ENCODE measurements at regions not wholly inside any gene's neighbourhood (a gene's known extent, or its start where the extent isn't known, plus 50 kb on each side); places are given as distances from the start of the nearest gene placed in this dataset.
"Not testable (repeated sequence)": the region's sequence is repeated elsewhere in the genome, so short reads cannot be mapped to it uniquely, and the experiment has no call there.

- peaks cover 7% of the 10 kb centered on the region for H3K27me3 Mint-ChIP-seq
- ATAC-seq (no peak), DNase-seq (no peak)
- no peak overlapping the region for H3K27ac Mint-ChIP-seq
- no peaks in the 10 kb centered on the region for H3K4me1 Mint-ChIP-seq
- H3K9me3 Mint-ChIP-seq, result no peaks in the 10 kb centered on the region
- no peak overlapping the region for H3K4me3 Mint-ChIP-seq
- no peaks in the 10 kb centered on the region for H3K36me3 Mint-ChIP-seq (ENCODE audit: low read depth)
These were observed 159.1 kb downstream of the LNPK start for GRCh38 chr2:175842996-175843395.

- peaks cover 13% of the 10 kb centered on the region for H3K27me3 Mint-ChIP-seq
- ATAC-seq, H3K27ac Mint-ChIP-seq: not testable (repeated sequence)
These were observed 161.3 kb downstream of the LNPK start for GRCh38 chr2:175840765-175841164.

GRCh38 chr2:175840256-175840655, 161.8 kb downstream of the LNPK start:
- DNase-seq, result no peak

More at GRCh38 chr2:175840765-175841164, 161.3 kb downstream of the LNPK start:
- H3K4me3 Mint-ChIP-seq; DNase-seq; H3K36me3 Mint-ChIP-seq (ENCODE audit: low read depth); H3K9me3 Mint-ChIP-seq; H3K4me1 Mint-ChIP-seq: not testable (repeated sequence)

GRCh38 chr2:175838979-175839378, 163.1 kb downstream of the LNPK start:
- Mint-ChIP-seq H3K36me3 (ENCODE audit: low read depth) (no peaks in the 10 kb centered on the region), H3K27ac (no peak overlapping the region), H3K4me3 (no peak overlapping the region), H3K9me3 (no peaks in the 10 kb centered on the region), H3K4me1 (no peaks in the 10 kb centered on the region), H3K27me3 (peaks cover 11% of the 10 kb centered on the region)
- ATAC-seq (no peak), DNase-seq (no peak)

More at GRCh38 chr2:175840256-175840655, 161.8 kb downstream of the LNPK start:
- Mint-ChIP-seq H3K4me3 (no peak overlapping the region), H3K4me1 (no peaks in the 10 kb centered on the region), H3K9me3 (no peaks in the 10 kb centered on the region), H3K27ac (no peak overlapping the region), H3K36me3 (ENCODE audit: low read depth) (no peaks in the 10 kb centered on the region), H3K27me3 (peaks cover 11% of the 10 kb centered on the region)
- no peak for ATAC-seq

GRCh38 chr2:175837046-175837445, 165.0 kb downstream of the LNPK start:
- no peaks in the 10 kb centered on the region for H3K9me3 Mint-ChIP-seq
- no peaks in the 10 kb centered on the region for H3K36me3 Mint-ChIP-seq (ENCODE audit: low read depth)
- no peaks in the 10 kb centered on the region for H3K4me1 Mint-ChIP-seq
- peaks cover 9% of the 10 kb centered on the region for H3K27me3 Mint-ChIP-seq
- no peak for ATAC-seq
- DNase-seq, result no peak
- no peak overlapping the region for H3K27ac Mint-ChIP-seq
- H3K4me3 Mint-ChIP-seq, result no peak overlapping the region

- no peaks in the 10 kb centered on the region for H3K4me1 Mint-ChIP-seq
- H3K36me3 Mint-ChIP-seq (ENCODE audit: low read depth), result no peaks in the 10 kb centered on the region
- ATAC-seq, result no peak
- no peak for DNase-seq
- H3K27me3 Mint-ChIP-seq, result peaks cover 9% of the 10 kb centered on the region
- H3K9me3 Mint-ChIP-seq, result no peaks in the 10 kb centered on the region
- H3K4me3 Mint-ChIP-seq, result no peak overlapping the region
- H3K27ac Mint-ChIP-seq, result no peak overlapping the region
These were observed 165.7 kb downstream of the LNPK start for GRCh38 chr2:175836361-175836760.

GRCh38 chr2:175834477-175834876, 167.6 kb downstream of the LNPK start:
- Mint-ChIP-seq H3K27me3 (peaks cover 15% of the 10 kb centered on the region), H3K27ac (no peak overlapping the region), H3K4me1 (no peaks in the 10 kb centered on the region), H3K4me3 (no peak overlapping the region), H3K36me3 (ENCODE audit: low read depth) (no peaks in the 10 kb centered on the region), H3K9me3 (no peaks in the 10 kb centered on the region)
- ATAC-seq (no peak), DNase-seq (no peak)

- no peaks in the 10 kb centered on the region for H3K36me3 Mint-ChIP-seq (ENCODE audit: low read depth)
- ATAC-seq (no peak), DNase-seq (no peak)
- no peaks in the 10 kb centered on the region for H3K4me1 Mint-ChIP-seq
- H3K9me3 Mint-ChIP-seq, result no peaks in the 10 kb centered on the region
- no peak overlapping the region for H3K27ac Mint-ChIP-seq
- H3K27me3 Mint-ChIP-seq, result peaks cover 16% of the 10 kb centered on the region
- no peak overlapping the region for H3K4me3 Mint-ChIP-seq
These were observed 169.2 kb downstream of the LNPK start for GRCh38 chr2:175832866-175833265.

GRCh38 chr2:175829741-175830140, 172.3 kb downstream of the LNPK start:
- no peaks in the 10 kb centered on the region for H3K4me1 Mint-ChIP-seq
- DNase-seq, result no peak
- H3K27ac Mint-ChIP-seq, result no peak overlapping the region
- no peaks in the 10 kb centered on the region for H3K9me3 Mint-ChIP-seq
- no peak for ATAC-seq
- no peaks in the 10 kb centered on the region for H3K36me3 Mint-ChIP-seq (ENCODE audit: low read depth)
- peaks cover 10% of the 10 kb centered on the region for H3K27me3 Mint-ChIP-seq
- H3K4me3 Mint-ChIP-seq, result no peak overlapping the region

- Mint-ChIP-seq H3K27ac (no peak overlapping the region), H3K36me3 (ENCODE audit: low read depth) (no peaks in the 10 kb centered on the region), H3K27me3 (peaks cover 12% of the 10 kb centered on the region), H3K9me3 (no peaks in the 10 kb centered on the region), H3K4me3 (no peak overlapping the region), H3K4me1 (no peaks in the 10 kb centered on the region)
- ATAC-seq, result no peak
- no peak for DNase-seq
These were observed 174.2 kb downstream of the LNPK start for GRCh38 chr2:175827856-175828255.

- Mint-ChIP-seq H3K9me3 (no peaks in the 10 kb centered on the region), H3K36me3 (ENCODE audit: low read depth) (no peaks in the 10 kb centered on the region), H3K27me3 (peaks cover 14% of the 10 kb centered on the region), H3K27ac (no peak overlapping the region), H3K4me1 (no peaks in the 10 kb centered on the region), H3K4me3 (no peak overlapping the region)
- no peak for ATAC-seq
- DNase-seq, result no peak
These were observed 177.8 kb downstream of the LNPK start for GRCh38 chr2:175824243-175824642.

GRCh38 chr2:175823707-175824073, 178.4 kb downstream of the LNPK start:
- H3K27me3 Mint-ChIP-seq, result peaks cover 16% of the 10 kb centered on the region
- H3K36me3 Mint-ChIP-seq (ENCODE audit: low read depth), result no peaks in the 10 kb centered on the region
- H3K4me1 Mint-ChIP-seq, result no peaks in the 10 kb centered on the region
- no peaks in the 10 kb centered on the region for H3K9me3 Mint-ChIP-seq
- no peak overlapping the region for H3K27ac Mint-ChIP-seq
- ATAC-seq (no peak), DNase-seq (no peak)
- H3K4me3 Mint-ChIP-seq, result no peak overlapping the region

- Mint-ChIP-seq H3K9me3 (no peaks in the 10 kb centered on the region), H3K36me3 (ENCODE audit: low read depth) (no peaks in the 10 kb centered on the region), H3K4me3 (no peak overlapping the region), H3K27me3 (peaks cover 14% of the 10 kb centered on the region), H3K4me1 (no peaks in the 10 kb centered on the region), H3K27ac (no peak overlapping the region)
- DNase-seq (no peak), ATAC-seq (no peak)
These were observed 178.9 kb downstream of the LNPK start for GRCh38 chr2:175823002-175823706.

GRCh38 chr2:175817221-175817620, 184.8 kb downstream of the LNPK start:
- Mint-ChIP-seq H3K9me3 (peaks cover 5% of the 10 kb centered on the region), H3K27ac (no peak overlapping the region), H3K27me3 (peaks cover 13% of the 10 kb centered on the region), H3K36me3 (ENCODE audit: low read depth) (no peaks in the 10 kb centered on the region), H3K4me3 (no peak overlapping the region), H3K4me1 (no peaks in the 10 kb centered on the region)
- ATAC-seq (no peak), DNase-seq (no peak)

GRCh38 chr2:175815537-175815936, 186.5 kb downstream of the LNPK start:
- DNase-seq (no peak), ATAC-seq (no peak)
- H3K9me3 Mint-ChIP-seq, result peaks cover 5% of the 10 kb centered on the region
- H3K4me3 Mint-ChIP-seq, result no peak overlapping the region
- H3K27ac Mint-ChIP-seq, result no peak overlapping the region
- peaks cover 8% of the 10 kb centered on the region for H3K27me3 Mint-ChIP-seq
- no peaks in the 10 kb centered on the region for H3K36me3 Mint-ChIP-seq (ENCODE audit: low read depth)
- H3K4me1 Mint-ChIP-seq, result no peaks in the 10 kb centered on the region

- Mint-ChIP-seq H3K27me3 (peaks cover 6% of the 10 kb centered on the region), H3K27ac (no peak overlapping the region), H3K4me1 (no peaks in the 10 kb centered on the region), H3K36me3 (ENCODE audit: low read depth) (no peaks in the 10 kb centered on the region), H3K4me3 (no peak overlapping the region), H3K9me3 (peaks cover 5% of the 10 kb centered on the region)
- ATAC-seq (no peak), DNase-seq (no peak)
These were observed 190.1 kb downstream of the LNPK start for GRCh38 chr2:175811971-175812370.
